H1 (cell line): ENCODE measurements at regions not wholly inside any gene's neighbourhood (a gene's known extent, or its start where the extent isn't known, plus 50 kb on each side); places are given as distances from the start of the nearest gene placed in this dataset.

Experiments
- CTCF ChIA-PET: fragments of 300-600 bp; sonication (Branson Sonifier 250); formaldehyde crosslinking; loops from one replicate; lab custom pipeline; 2021; ENCODE audit not compliant: partially characterized antibody; lab: Charles Lee
- POLR2A ChIA-PET: fragments of 300-600 bp; sonication (Branson Sonifier 250); formaldehyde crosslinking; loops from one replicate; lab custom pipeline; 2021; ENCODE audit warnings: inconsistent platforms; ENCODE audit not compliant: partially characterized antibody; lab: Charles Lee
- DNase-seq, 2 experiments: peaks; one replicate each; pipeline versions ENCODE4 v3.0.0 to v3.0.0-alpha.2; 2010 to 2022; ENCODE audit warnings: low spot score in 2 of 2, low read depth in 1 of 2, mixed read lengths in 1 of 2
- FAIRE-seq: peaks from 2 replicates; lab custom pipeline; 2011; peaks lifted over from hg19 to GRCh38; lab: Jason Lieb, UNC
- H2AFZ ChIP-seq: 2 replicates; pipeline ENCODE4 v1.8.1; 2012; ENCODE audit warnings: low read length, inconsistent platforms
- H2AK5ac ChIP-seq: 2 replicates; pipeline ENCODE4 v1.6.1; 2013; ENCODE audit warnings: low read depth, low read length
- H2BK120ac ChIP-seq: replicated peaks from 2 replicates; pipeline ENCODE3; 2013; ENCODE audit warnings: low read depth, low read length, inconsistent platforms
- H2BK12ac ChIP-seq: 2 replicates; pipeline ENCODE4 v1.6.1; 2013; ENCODE audit warnings: low read depth, low read length
- H2BK15ac ChIP-seq: 2 replicates; pipeline ENCODE4 v1.6.1; 2013; ENCODE audit warnings: low read length
- H2BK20ac ChIP-seq: 2 replicates; pipeline ENCODE4 v1.6.1; 2013; ENCODE audit warnings: low read length
- H2BK5ac ChIP-seq: 2 replicates; pipeline ENCODE4 v1.6.1; 2013; ENCODE audit warnings: low read depth, low read length
- H3K14ac ChIP-seq: 2 replicates; pipeline ENCODE4 v1.6.1; 2013; ENCODE audit warnings: inconsistent platforms; ENCODE audit not compliant: insufficient read length
- H3K18ac ChIP-seq: 2 replicates; pipeline ENCODE4 v1.6.1; 2013; ENCODE audit warnings: low read length; ENCODE audit errors: extremely low read depth
- H3K23ac ChIP-seq: 2 replicates; pipeline ENCODE4 v1.6.1; 2013; ENCODE audit warnings: inconsistent platforms; ENCODE audit not compliant: insufficient read length
- H3K23me2 ChIP-seq: 2 replicates; pipeline ENCODE4 v1.6.1; 2013; ENCODE audit warnings: low read depth, low read length
- H3K27ac ChIP-seq: 2 replicates; pipeline ENCODE4 v1.6.1; 2011; ENCODE audit warnings: low read depth, low read length, inconsistent platforms
- H3K27me3 ChIP-seq, 4 experiments: replicated peaks in 1 of 4; 1 replicate in 1 of 4; 2 replicates in 3 of 4; pipeline versions ENCODE4 v1.6.1 to v1.8.1; 2011 to 2013; ENCODE audit warnings: low read length in 3 of 4, mild to moderate bottlenecking in 3 of 4, inconsistent platforms in 2 of 4, mixed read lengths in 2 of 4, moderate library complexity in 1 of 4; ENCODE audit not compliant: control insufficient read depth in 3 of 4, insufficient read depth in 3 of 4; ENCODE audit errors: extremely low read depth in 1 of 4
- H3K36me3 ChIP-seq, 4 experiments: 2 replicates each; pipeline versions ENCODE4 v1.6.1 to v1.8.1; 2011 to 2013; ENCODE audit warnings: mild to moderate bottlenecking in 4 of 4, low read length in 3 of 4, moderate library complexity in 2 of 4, control low read depth in 1 of 4, inconsistent platforms in 1 of 4; ENCODE audit not compliant: insufficient read depth in 4 of 4, control insufficient read depth in 2 of 4
- H3K4ac ChIP-seq: replicated peaks from 2 replicates; pipeline ENCODE3; 2013; ENCODE audit warnings: low read length, low read depth, mixed read lengths, inconsistent platforms; ENCODE audit not compliant: insufficient read length
- H3K4me1 ChIP-seq, 4 experiments: replicated peaks in 1 of 4; 1 replicate in 1 of 4; 2 replicates in 3 of 4; pipeline versions ENCODE4 v1.6.1 to v1.8.1; 2011 to 2013; ENCODE audit warnings: low read length in 3 of 4, inconsistent platforms in 2 of 4, mixed read lengths in 1 of 4; ENCODE audit not compliant: insufficient read depth in 4 of 4, control insufficient read depth in 3 of 4
- H3K4me2 ChIP-seq, 2 experiments: 2 replicates each; pipeline versions ENCODE4 v1.6.1 to v1.8.1; 2011 to 2013; ENCODE audit warnings: low read depth in 2 of 2, low read length in 2 of 2, control low read depth in 1 of 2, inconsistent platforms in 1 of 2, mild to moderate bottlenecking in 1 of 2; ENCODE audit not compliant: insufficient read depth in 1 of 2
- H3K4me3 ChIP-seq, 4 experiments: fragments of 200-600, 300-600 bp in 1 of 4; sonication (generic), shearing (Covaris generic), sonication (Bioruptor Twin) in 1 of 4; 2 replicates each; pipeline versions ENCODE4 v1.5.1 to v1.8.1; 2011 to 2016; ENCODE audit warnings: low read length in 4 of 4, low read depth in 3 of 4, control low read depth in 2 of 4, inconsistent platforms in 2 of 4, mild to moderate bottlenecking in 2 of 4, mixed read lengths in 1 of 4, moderate library complexity in 1 of 4; ENCODE audit not compliant: insufficient read depth in 2 of 4; ENCODE audit errors: extremely low read depth in 1 of 4
- H3K56ac ChIP-seq: replicated peaks from 2 replicates; pipeline ENCODE3; 2013; ENCODE audit warnings: low read depth, mild to moderate bottlenecking, mixed read lengths, low read length, inconsistent platforms; ENCODE audit not compliant: insufficient read length
- H3K79me1 ChIP-seq: 2 replicates; pipeline ENCODE4 v1.6.1; 2013; ENCODE audit warnings: low read depth, low read length, control low read depth
- H3K79me2 ChIP-seq, 2 experiments: 2 replicates each; pipeline versions ENCODE4 v1.6.1 to v1.8.1; 2012 to 2013; ENCODE audit warnings: low read length in 2 of 2, mild to moderate bottlenecking in 2 of 2, inconsistent platforms in 1 of 2; ENCODE audit not compliant: insufficient read depth in 2 of 2, control insufficient read depth in 1 of 2
- H3K9ac ChIP-seq, 4 experiments: replicated peaks in 1 of 4; 1 replicate in 1 of 4; 2 replicates in 3 of 4; pipeline versions ENCODE4 v1.6.1 to v1.8.1; 2011 to 2013; ENCODE audit warnings: low read depth in 3 of 4, low read length in 3 of 4, control low read depth in 2 of 4, mild to moderate bottlenecking in 2 of 4, moderate library complexity in 2 of 4, inconsistent platforms in 1 of 4; ENCODE audit errors: extremely low read depth in 1 of 4
- H3K9me3 ChIP-seq, 2 experiments: 2 replicates each; pipeline versions ENCODE4 v1.6.1 to v1.8.1; 2012 to 2013; ENCODE audit warnings: mild to moderate bottlenecking in 2 of 2, moderate library complexity in 2 of 2, control low read depth in 1 of 2, inconsistent platforms in 1 of 2, low read depth in 1 of 2, low read length in 1 of 2, mixed read lengths in 1 of 2; ENCODE audit not compliant: insufficient read depth in 2 of 2
- H4K20me1 ChIP-seq, 2 experiments: replicated peaks in 1 of 2; 2 replicates each; pipeline versions ENCODE3 to v1.8.1; 2011 to 2013; ENCODE audit warnings: inconsistent platforms in 2 of 2, low read length in 2 of 2, mild to moderate bottlenecking in 1 of 2; ENCODE audit not compliant: insufficient read depth in 2 of 2, control insufficient read depth in 1 of 2
- H4K5ac ChIP-seq: 2 replicates; pipeline ENCODE4 v1.6.1; 2013; ENCODE audit warnings: low read length, low read depth, mixed read lengths, inconsistent platforms; ENCODE audit not compliant: insufficient read length
- H4K8ac ChIP-seq: 2 replicates; pipeline ENCODE4 v1.8.0; 2013; ENCODE audit warnings: mild to moderate bottlenecking, moderate library complexity, low read length, inconsistent platforms; ENCODE audit not compliant: insufficient read depth; ENCODE audit errors: extremely low read depth
- H4K91ac ChIP-seq: replicated peaks from 2 replicates; pipeline ENCODE3; 2013; ENCODE audit warnings: low read length, mixed read lengths, inconsistent platforms; ENCODE audit not compliant: insufficient read length
- BRCA1 ChIP-seq: IDR thresholded peaks from 2 replicates; pipeline ENCODE4 v1.6.1; 2012; ENCODE audit warnings: low read depth, low read length, improper control_type of control experiment
- CTBP2 ChIP-seq: IDR thresholded peaks from 2 replicates; pipeline ENCODE4 v1.7.0; 2011; ENCODE audit warnings: borderline replicate concordance, mild to moderate bottlenecking, moderate library complexity, mixed read lengths, low read length; ENCODE audit not compliant: insufficient read depth, insufficient read length
- SIX5 ChIP-seq: IDR thresholded peaks from 2 replicates; pipeline ENCODE4 v1.6.1; 2011; ENCODE audit warnings: mild to moderate bottlenecking, low read depth, low read length
- SP1 ChIP-seq: IDR thresholded peaks from 2 replicates; pipeline ENCODE4 v1.6.1; 2011; ENCODE audit warnings: low read depth, low read length
- TCF12 ChIP-seq: IDR thresholded peaks from 2 replicates; pipeline ENCODE4 v1.6.1; 2011; ENCODE audit warnings: low read depth, mild to moderate bottlenecking, low read length
- ZNF274 ChIP-seq: IDR thresholded peaks from 2 replicates; pipeline ENCODE4 v1.7.0; 2012; ENCODE audit warnings: low read length, borderline replicate concordance; ENCODE audit errors: extremely low read depth
- WGBS, 2 experiments: shearing (Covaris generic) in 1 of 2; methylation state at CpG; one replicate each; pipeline versions ENCODE4 v1.1.6 to v1.1.7; 2013 to 2015; ENCODE audit warnings: low lambda C conversion rate in 2 of 2, mixed read lengths in 2 of 2, inconsistent platforms in 1 of 2, low coverage in 1 of 2, missing lambda C conversion rate in 1 of 2; ENCODE audit not compliant: insufficient replicate concordance in 2 of 2, insufficient coverage in 1 of 2, insufficient read length in 1 of 2; ENCODE audit errors: extremely low coverage in 1 of 2, missing lambda C conversion rate in 1 of 2; 5-methylcytosine and 5-hydroxymethylcytosine counted together

GRCh38 chr4:1472911-1473518, 66.8 kb upstream of the NKX1-1 start:
- H3K27ac ChIP-seq, result no peak overlapping the region
- H3K18ac ChIP-seq, result no peak overlapping the region
- no peaks in the 10 kb centered on the region for H3K4me1 ChIP-seq
- CTCF ChIA-PET, result no interaction called here
- H3K79me1 ChIP-seq, result no peaks in the 10 kb centered on the region
- no peak overlapping the region for H4K8ac ChIP-seq
- H3K14ac ChIP-seq, result no peak overlapping the region
- H2AK5ac ChIP-seq, result no peak overlapping the region
- H2AFZ ChIP-seq, result no peak overlapping the region
- H2BK20ac ChIP-seq, result no peak overlapping the region
- FAIRE-seq (no peak), DNase-seq (no peak)
- H4K91ac ChIP-seq, result no peak overlapping the region
- H3K4me3 ChIP-seq, result no peak overlapping the region
- no peaks in the 10 kb centered on the region for H3K36me3 ChIP-seq
- peaks cover 0 to 5% of the 10 kb centered on the region in 2 experiments for H4K20me1 ChIP-seq
- no peaks in the 10 kb centered on the region; a peak in 1 of 7 replicates for H3K27me3 ChIP-seq
- H2BK120ac ChIP-seq, result no peak overlapping the region
- no peaks in the 10 kb centered on the region for H3K79me2 ChIP-seq
- H2BK5ac ChIP-seq, result no peak overlapping the region
- H3K23me2 ChIP-seq, result peaks cover 17% of the 10 kb centered on the region; the same call in 1 of the 2 replicates
- peaks cover 0 to 4% of the 10 kb centered on the region in 2 experiments; a peak in 3 of 4 replicates for H3K9me3 ChIP-seq
- no peak overlapping the region for H3K23ac ChIP-seq
- WGBS, 2 experiments, result 80% methylated on average over 7 of the region's 9 CpGs; no CpG with 5 or more reads in 1 of the 2 experiments
- H3K4ac ChIP-seq, result no peak overlapping the region
- no peak overlapping the region for H2BK15ac ChIP-seq
- no peak overlapping the region for H3K56ac ChIP-seq
- no peak overlapping the region for H2BK12ac ChIP-seq
- H3K4me2 ChIP-seq, result no peak overlapping the region
- POLR2A ChIA-PET, result no interaction called here
- no peak overlapping the region for H4K5ac ChIP-seq
- no peak overlapping the region; a peak in 1 of 7 replicates for H3K9ac ChIP-seq
- TF ChIP-seq CTBP2 (no peak), TCF12 (no peak), BRCA1 (no peak), ZNF274 (no peak), SIX5 (no peak), SP1 (no peak)
